SK-N-SH (cell line): ENCODE measurements at regions not wholly inside any gene's neighbourhood (a gene's known extent, or its start where the extent isn't known, plus 50 kb on each side); places are given as distances from the start of the nearest gene placed in this dataset.

Experiments
- ELF1 ChIP-seq: IDR thresholded peaks from 2 replicates; pipeline ENCODE4 v1.4.0; 2012
- EP300 ChIP-seq, 2 experiments: IDR thresholded peaks; 2 replicates each; pipeline versions ENCODE4 v1.4.0 to v1.6.1; 2012; ENCODE audit warnings: borderline replicate concordance in 1 of 2, low read depth in 1 of 2, low read length in 1 of 2
- JUND ChIP-seq: IDR thresholded peaks from 2 replicates; pipeline ENCODE4 v1.4.0; 2012
- POLR2AphosphoS5 ChIP-seq: IDR thresholded peaks from 2 replicates; pipeline ENCODE4 v1.6.1; 2012; ENCODE audit warnings: low read depth, low read length
- SMC3 ChIP-seq: IDR thresholded peaks from 2 replicates; pipeline ENCODE4 v1.6.1; 2012; ENCODE audit warnings: low read depth, low read length, improper control_type of control experiment
- YY1 ChIP-seq: IDR thresholded peaks from 2 replicates; pipeline ENCODE4 v1.4.0; 2012; ENCODE audit warnings: low read depth, mild to moderate bottlenecking
- TF ChIP-seq, protein P1 (sequence below): fragments of 200-600 bp; sonication (generic); IDR thresholded peaks from 2 replicates; pipeline ENCODE4 v1.6.1; 2017; ENCODE audit warnings: antibody characterized with exemption, mild to moderate bottlenecking, moderate library complexity
- TF ChIP-seq, protein P2 (sequence below): IDR thresholded peaks from 2 replicates; pipeline ENCODE4 v1.4.0; 2012; ENCODE audit warnings: low read depth
- TF ChIP-seq, protein P3 (sequence below): IDR thresholded peaks from 2 replicates; pipeline ENCODE4 v1.4.0; 2012; ENCODE audit warnings: low read depth, borderline replicate concordance

DNA sequence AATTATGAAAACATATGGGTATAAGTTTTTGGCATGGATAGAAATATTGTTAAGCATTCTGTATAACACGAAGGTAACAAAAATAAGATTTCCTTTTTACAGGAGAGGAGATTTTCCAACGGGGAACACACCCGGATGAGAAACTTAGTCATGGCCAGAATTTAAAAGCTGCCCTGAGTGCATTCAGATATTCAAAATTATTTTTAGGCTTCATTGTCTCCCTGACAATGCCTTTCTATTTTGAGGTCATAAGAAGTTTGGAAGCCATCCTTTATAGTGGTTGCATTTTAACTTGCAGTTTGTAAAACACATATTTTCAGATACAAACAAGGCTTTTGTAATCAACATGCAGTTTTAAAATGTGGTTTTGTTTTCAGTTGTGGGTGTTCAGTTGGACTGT lies 357.5 kb upstream of the FAM47C start:
- TF ChIP-seq, protein P1, sequence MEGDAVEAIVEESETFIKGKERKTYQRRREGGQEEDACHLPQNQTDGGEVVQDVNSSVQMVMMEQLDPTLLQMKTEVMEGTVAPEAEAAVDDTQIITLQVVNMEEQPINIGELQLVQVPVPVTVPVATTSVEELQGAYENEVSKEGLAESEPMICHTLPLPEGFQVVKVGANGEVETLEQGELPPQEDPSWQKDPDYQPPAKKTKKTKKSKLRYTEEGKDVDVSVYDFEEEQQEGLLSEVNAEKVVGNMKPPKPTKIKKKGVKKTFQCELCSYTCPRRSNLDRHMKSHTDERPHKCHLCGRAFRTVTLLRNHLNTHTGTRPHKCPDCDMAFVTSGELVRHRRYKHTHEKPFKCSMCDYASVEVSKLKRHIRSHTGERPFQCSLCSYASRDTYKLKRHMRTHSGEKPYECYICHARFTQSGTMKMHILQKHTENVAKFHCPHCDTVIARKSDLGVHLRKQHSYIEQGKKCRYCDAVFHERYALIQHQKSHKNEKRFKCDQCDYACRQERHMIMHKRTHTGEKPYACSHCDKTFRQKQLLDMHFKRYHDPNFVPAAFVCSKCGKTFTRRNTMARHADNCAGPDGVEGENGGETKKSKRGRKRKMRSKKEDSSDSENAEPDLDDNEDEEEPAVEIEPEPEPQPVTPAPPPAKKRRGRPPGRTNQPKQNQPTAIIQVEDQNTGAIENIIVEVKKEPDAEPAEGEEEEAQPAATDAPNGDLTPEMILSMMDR: no peak
- no peak for TF ChIP-seq SMC3
- no peak for TF ChIP-seq ELF1
- TF ChIP-seq POLR2AphosphoS5: no peak
- no peak for TF ChIP-seq EP300 (IDR thresholded peaks at IDR 0.05; ENCODE audit: borderline replicate concordance in 1 of 2, low read depth in 1 of 2, low read length in 1 of 2)
- TF ChIP-seq, protein P2, sequence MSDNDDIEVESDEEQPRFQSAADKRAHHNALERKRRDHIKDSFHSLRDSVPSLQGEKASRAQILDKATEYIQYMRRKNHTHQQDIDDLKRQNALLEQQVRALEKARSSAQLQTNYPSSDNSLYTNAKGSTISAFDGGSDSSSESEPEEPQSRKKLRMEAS: no peak
- TF ChIP-seq JUND: no peak
- TF ChIP-seq, protein P3, sequence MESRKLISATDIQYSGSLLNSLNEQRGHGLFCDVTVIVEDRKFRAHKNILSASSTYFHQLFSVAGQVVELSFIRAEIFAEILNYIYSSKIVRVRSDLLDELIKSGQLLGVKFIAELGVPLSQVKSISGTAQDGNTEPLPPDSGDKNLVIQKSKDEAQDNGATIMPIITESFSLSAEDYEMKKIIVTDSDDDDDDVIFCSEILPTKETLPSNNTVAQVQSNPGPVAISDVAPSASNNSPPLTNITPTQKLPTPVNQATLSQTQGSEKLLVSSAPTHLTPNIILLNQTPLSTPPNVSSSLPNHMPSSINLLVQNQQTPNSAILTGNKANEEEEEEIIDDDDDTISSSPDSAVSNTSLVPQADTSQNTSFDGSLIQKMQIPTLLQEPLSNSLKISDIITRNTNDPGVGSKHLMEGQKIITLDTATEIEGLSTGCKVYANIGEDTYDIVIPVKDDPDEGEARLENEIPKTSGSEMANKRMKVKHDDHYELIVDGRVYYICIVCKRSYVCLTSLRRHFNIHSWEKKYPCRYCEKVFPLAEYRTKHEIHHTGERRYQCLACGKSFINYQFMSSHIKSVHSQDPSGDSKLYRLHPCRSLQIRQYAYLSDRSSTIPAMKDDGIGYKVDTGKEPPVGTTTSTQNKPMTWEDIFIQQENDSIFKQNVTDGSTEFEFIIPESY: no peak
- TF ChIP-seq YY1: no peak
